CD4-positive, alpha-beta T cell (primary cell): ENCODE measurements at regions not wholly inside any gene's neighbourhood (a gene's known extent, or its start where the extent isn't known, plus 50 kb on each side); places are given as distances from the start of the nearest gene placed in this dataset.

ENCODE experiments used
- ATAC-seq: fragments of 200-7000 bp; cut with Tn5 transposase; one replicate; pipeline ENCODE4 v1.10.0; 2022; ENCODE audit warnings: mild to moderate bottlenecking; ENCODE audit not compliant: poor library complexity
- CTCF ChIA-PET: fragments of 350-600 bp; sonication (Branson Sonifier 250); formaldehyde crosslinking; loops from one replicate; lab custom pipeline; 2021; ENCODE audit warnings: antibody characterized with exemption, inconsistent platforms; lab: Charles Lee
- POLR2A ChIA-PET: fragments of 350-600 bp; sonication (Branson Sonifier 250); formaldehyde crosslinking; loops from one replicate; lab custom pipeline; 2021; ENCODE audit warnings: antibody characterized with exemption, inconsistent platforms; lab: Charles Lee
- DNase-seq, 14 experiments: peaks; one replicate each; pipeline ENCODE4 v3.0.0-alpha.2; 2013 to 2020; ENCODE audit warnings: mixed read lengths in 2 of 14
- H3K27ac ChIP-seq, 2 donors: one replicate each; pipeline versions ENCODE4 v1.5.1 to v1.7.0; 2013; ENCODE audit warnings: low read length in 2 of 2, low read depth in 1 of 2, mild to moderate bottlenecking in 1 of 2
- H3K27me3 ChIP-seq, 2 experiments: 1 replicate in 1 of 2; 2 replicates in 1 of 2; pipeline versions ENCODE4 v1.6.1 to v1.7.0; 2013; ENCODE audit warnings: low read length in 2 of 2, control low read depth in 1 of 2, mild to moderate bottlenecking in 1 of 2, moderate library complexity in 1 of 2; ENCODE audit not compliant: insufficient read depth in 2 of 2, control insufficient read depth in 1 of 2
- H3K36me3 ChIP-seq: one replicate; pipeline ENCODE4 v1.6.1; 2013; ENCODE audit warnings: low read length, control low read depth; ENCODE audit not compliant: insufficient read depth
- H3K4me1 ChIP-seq: one replicate; pipeline ENCODE4 v1.6.1; 2013; ENCODE audit warnings: low read length, control low read depth; ENCODE audit not compliant: insufficient read depth
- H3K4me3 ChIP-seq: one replicate; pipeline ENCODE4 v1.5.1; 2013; ENCODE audit warnings: mild to moderate bottlenecking, low read length, moderate library complexity
- H3K9me3 ChIP-seq, 2 experiments: 1 replicate in 1 of 2; 2 replicates in 1 of 2; pipeline versions ENCODE4 v1.6.1 to v1.7.0; 2013; ENCODE audit warnings: low read length in 2 of 2, mild to moderate bottlenecking in 2 of 2, control low read depth in 1 of 2, moderate library complexity in 1 of 2; ENCODE audit not compliant: control insufficient read depth in 1 of 2, insufficient read depth in 1 of 2
- H3K27ac Mint-ChIP-seq: one replicate; pipeline ENCODE4 v1.8.0; 2020; ENCODE audit warnings: mixed read lengths
- H3K27me3 Mint-ChIP-seq: one replicate; pipeline ENCODE4 v1.8.0; 2021; ENCODE audit warnings: mixed read lengths
- H3K36me3 Mint-ChIP-seq: one replicate; pipeline ENCODE4 v1.8.0; 2021; ENCODE audit warnings: low read depth, mixed read lengths
- H3K4me1 Mint-ChIP-seq: one replicate; pipeline ENCODE4 v1.8.0; 2021; ENCODE audit warnings: low read depth, mixed read lengths
- H3K4me3 Mint-ChIP-seq: one replicate; pipeline ENCODE4 v1.8.0; 2020; ENCODE audit warnings: mild to moderate bottlenecking, mixed read lengths
- H3K9me3 Mint-ChIP-seq: one replicate; pipeline ENCODE4 v1.8.0; 2020; ENCODE audit warnings: mixed read lengths
- intact Hi-C, 2 experiments: fragments of 100-400 bp; cut with DNase I in 1 of 2; cut with micrococcal nuclease in 1 of 2; formaldehyde crosslinking; loops; one replicate each; pipeline versions ENCODE4 v1.15.1 to v1.9.0; 2023 to 2025; cut with DNase I, micrococcal nuclease
- TF ChIP-seq, protein P1 (sequence below): fragments of 200-600 bp; IDR thresholded peaks from one replicate; pipeline ENCODE4 v1.8.0; 2022; ENCODE audit warnings: antibody characterized with exemption, mild to moderate bottlenecking

DNA sequence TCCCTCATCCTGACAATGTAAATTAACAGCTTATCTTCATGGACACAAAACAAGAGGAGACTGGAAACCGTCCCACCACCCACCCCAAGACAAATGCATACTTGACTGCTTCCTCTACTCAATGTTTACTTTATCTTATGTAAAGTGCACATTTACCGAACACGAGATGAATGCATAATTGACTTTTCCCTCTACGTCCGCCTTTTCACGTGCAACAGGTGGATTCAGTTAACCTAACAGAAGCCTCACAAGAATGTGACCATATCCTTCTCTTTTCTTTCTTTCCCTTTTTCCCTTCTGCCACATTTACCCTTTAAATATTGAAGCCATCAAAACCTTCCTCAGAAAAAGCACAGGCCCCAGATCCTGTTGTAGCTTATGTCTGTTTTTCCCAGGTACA lies 468.0 kb downstream of the UQCRFS1 start:
- DNase-seq: no peak
- no peaks in the 10 kb centered on the region for H3K4me1 Mint-ChIP-seq
- no peaks in the 10 kb centered on the region for H3K9me3 Mint-ChIP-seq
- no peaks in the 10 kb centered on the region for H3K27me3 Mint-ChIP-seq
- H3K4me3 ChIP-seq: no peak overlapping the region
- POLR2A ChIA-PET: no interaction called here
- no peaks in the 10 kb centered on the region for H3K36me3 ChIP-seq
- H3K36me3 Mint-ChIP-seq: no peaks in the 10 kb centered on the region
- TF ChIP-seq, protein P1, sequence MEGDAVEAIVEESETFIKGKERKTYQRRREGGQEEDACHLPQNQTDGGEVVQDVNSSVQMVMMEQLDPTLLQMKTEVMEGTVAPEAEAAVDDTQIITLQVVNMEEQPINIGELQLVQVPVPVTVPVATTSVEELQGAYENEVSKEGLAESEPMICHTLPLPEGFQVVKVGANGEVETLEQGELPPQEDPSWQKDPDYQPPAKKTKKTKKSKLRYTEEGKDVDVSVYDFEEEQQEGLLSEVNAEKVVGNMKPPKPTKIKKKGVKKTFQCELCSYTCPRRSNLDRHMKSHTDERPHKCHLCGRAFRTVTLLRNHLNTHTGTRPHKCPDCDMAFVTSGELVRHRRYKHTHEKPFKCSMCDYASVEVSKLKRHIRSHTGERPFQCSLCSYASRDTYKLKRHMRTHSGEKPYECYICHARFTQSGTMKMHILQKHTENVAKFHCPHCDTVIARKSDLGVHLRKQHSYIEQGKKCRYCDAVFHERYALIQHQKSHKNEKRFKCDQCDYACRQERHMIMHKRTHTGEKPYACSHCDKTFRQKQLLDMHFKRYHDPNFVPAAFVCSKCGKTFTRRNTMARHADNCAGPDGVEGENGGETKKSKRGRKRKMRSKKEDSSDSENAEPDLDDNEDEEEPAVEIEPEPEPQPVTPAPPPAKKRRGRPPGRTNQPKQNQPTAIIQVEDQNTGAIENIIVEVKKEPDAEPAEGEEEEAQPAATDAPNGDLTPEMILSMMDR: no peak
- intact Hi-C loops: no loop called here
- peaks cover 0 to 5% of the 10 kb centered on the region in 2 experiments for H3K9me3 ChIP-seq
- no peak overlapping the region for H3K27ac ChIP-seq
- no peak for ATAC-seq
- peaks cover 0 to 3% of the 10 kb centered on the region in 2 experiments for H3K27me3 ChIP-seq
- H3K4me1 ChIP-seq: no peaks in the 10 kb centered on the region
- no peak overlapping the region for H3K4me3 Mint-ChIP-seq
- H3K27ac Mint-ChIP-seq: no peak overlapping the region
- CTCF ChIA-PET: no interaction called here

DNA sequence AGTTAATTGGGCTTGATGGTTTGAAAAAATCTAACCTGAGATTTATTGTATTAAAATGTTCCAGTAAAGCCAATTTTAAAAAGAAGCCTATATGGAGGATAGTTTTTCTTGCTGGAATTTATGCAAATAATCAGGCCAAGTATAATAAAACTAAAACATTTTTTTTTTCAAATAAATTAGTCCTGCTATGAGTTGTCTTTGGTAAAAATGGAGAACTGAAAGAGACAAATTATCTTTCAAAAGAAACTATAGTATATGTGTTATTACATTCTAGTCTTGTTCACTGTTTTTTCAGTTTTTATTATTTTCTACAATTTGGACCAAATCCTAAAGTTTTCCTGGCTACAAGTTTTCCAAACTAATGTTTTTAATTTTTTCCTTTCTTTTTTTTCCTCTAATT lies 468.9 kb downstream of the UQCRFS1 start:
- no peak overlapping the region for H3K4me3 Mint-ChIP-seq
- H3K4me1 Mint-ChIP-seq: no peaks in the 10 kb centered on the region
- Histone ChIP-seq H3K27me3 (no peaks in the 10 kb centered on the region), H3K4me3 (no peak overlapping the region), H3K9me3 (no peaks in the 10 kb centered on the region), H3K4me1 (no peaks in the 10 kb centered on the region), H3K36me3 (no peaks in the 10 kb centered on the region), H3K27ac (no peak overlapping the region)
- intact Hi-C loops: no loop called here
- POLR2A ChIA-PET: no interaction called here
- ATAC-seq: no peak
- DNase-seq: no peak
- no peaks in the 10 kb centered on the region for H3K27me3 Mint-ChIP-seq
- H3K27ac Mint-ChIP-seq: no peak overlapping the region
- H3K36me3 Mint-ChIP-seq: no peaks in the 10 kb centered on the region
- no peaks in the 10 kb centered on the region for H3K9me3 Mint-ChIP-seq
- TF ChIP-seq, protein P1: no peak
- CTCF ChIA-PET: no interaction called here

GRCh38 chr19:28737021-28737895 lies 475.7 kb downstream of the UQCRFS1 start:
- H3K27ac ChIP-seq: no peak overlapping the region
- Mint-ChIP-seq H3K9me3 (no peaks in the 10 kb centered on the region), H3K27ac (no peak overlapping the region), H3K36me3 (no peaks in the 10 kb centered on the region), H3K27me3 (no peaks in the 10 kb centered on the region), H3K4me3 (no peak overlapping the region), H3K4me1 (peaks cover 4% of the 10 kb centered on the region)
- DNase-seq: peak in 3 of 14 experiments; percentile 30 to 36 (median 35)
- ChIA-PET POLR2A (no interaction called here), CTCF (interaction anchor here (0.7 kb wide), 1 partner anchor 520 kb away, joined by 3 read pairs; no protein-coding TSS in a partner anchor)
- no peaks in the 10 kb centered on the region for H3K27me3 ChIP-seq
- H3K36me3 ChIP-seq: no peaks in the 10 kb centered on the region
- TF ChIP-seq, protein P1: no peak
- H3K9me3 ChIP-seq: no peaks in the 10 kb centered on the region
- H3K4me1 ChIP-seq: peaks cover 5% of the 10 kb centered on the region
- intact Hi-C loops: loop anchor here (2.0 to 10.0 kb wide), 4 partner anchors 140 to 858 kb away; no protein-coding TSS in a partner anchor
- H3K4me3 ChIP-seq: no peak overlapping the region
- ATAC-seq: no peak
